Panc1 (cell line): ENCODE measurements at regions not wholly inside any gene's neighbourhood (a gene's known extent, or its start where the extent isn't known, plus 50 kb on each side); places are given as distances from the start of the nearest gene placed in this dataset.

Source experiments
- ATAC-seq: fragments of 200-7000 bp; cut with Tn5 transposase; 2 replicates; pipeline ENCODE4 v1.9.1; 2020; ENCODE audit warnings: mild to moderate bottlenecking, moderate library complexity
- BruUV-seq: library from RNA; stranded (reverse); fragments of 400-500 nt; replicated peaks from 2 replicates; lab custom pipeline; 2021; lab: Mats Ljungman, UMichigan
- CTCF ChIA-PET: fragments of 300-600 bp; sonication (Branson Sonifier 250); formaldehyde crosslinking; loops from one replicate; lab custom pipeline; 2022; ENCODE audit warnings: antibody characterized with exemption; lab: Charles Lee
- POLR2A ChIA-PET: fragments of 300-600 bp; sonication (Branson Sonifier 250); formaldehyde crosslinking; loops from one replicate; lab custom pipeline; 2022; ENCODE audit warnings: antibody characterized with exemption; lab: Charles Lee
- DNase-seq: peaks from one replicate; pipeline ENCODE4 v3.0.0-alpha.2; 2010; ENCODE audit warnings: low read depth, low spot score
- H3K27ac ChIP-seq: 2 replicates; pipeline ENCODE4 v1.5.1; 2011; ENCODE audit warnings: mild to moderate bottlenecking, low read length, inconsistent platforms
- H3K27me3 ChIP-seq: fragments of 200-500 bp; sonication (Bioruptor generic); 2 replicates; pipeline ENCODE4 v1.6.0; 2014; ENCODE audit warnings: low read length, inconsistent platforms; ENCODE audit not compliant: control insufficient read depth, insufficient read depth
- H3K36me3 ChIP-seq: fragments of 200-500 bp; sonication (Bioruptor generic); 2 replicates; pipeline ENCODE4 v1.5.1; 2014; ENCODE audit warnings: inconsistent platforms, mild to moderate bottlenecking, low read length, moderate library complexity; ENCODE audit not compliant: control insufficient read depth, insufficient read depth
- H3K4me1 ChIP-seq: 2 replicates; pipeline ENCODE4 v1.5.1; 2011; ENCODE audit warnings: inconsistent platforms, mild to moderate bottlenecking, low read length, moderate library complexity; ENCODE audit not compliant: control insufficient read depth, insufficient read depth
- H3K4me3 ChIP-seq, 2 experiments: 2 replicates each; pipeline ENCODE4 v1.5.1; 2011 to 2012; ENCODE audit warnings: low read depth in 2 of 2, low read length in 2 of 2, mild to moderate bottlenecking in 2 of 2, inconsistent platforms in 1 of 2, moderate library complexity in 1 of 2
- H3K9me3 ChIP-seq: fragments of 200-500 bp; sonication (Bioruptor generic); 2 replicates; pipeline ENCODE4 v1.5.1; 2014; ENCODE audit warnings: low read depth, mild to moderate bottlenecking, inconsistent platforms, low read length, moderate library complexity; ENCODE audit not compliant: control insufficient read depth, insufficient read depth
- POLR2AphosphoS5 ChIP-seq: IDR thresholded peaks from 2 replicates; pipeline ENCODE4 v1.6.1; 2012; ENCODE audit warnings: mild to moderate bottlenecking, low read depth, low read length, moderate library complexity
- SIN3A ChIP-seq: IDR thresholded peaks from 2 replicates; pipeline ENCODE4 v1.6.1; 2012; ENCODE audit warnings: low read depth, mild to moderate bottlenecking, low read length, moderate library complexity, borderline replicate concordance; ENCODE audit not compliant: insufficient read depth
- TCF7L2 ChIP-seq: IDR thresholded peaks from 2 replicates; pipeline ENCODE4 v1.6.1; 2011; ENCODE audit warnings: mild to moderate bottlenecking, low read depth, low read length, inconsistent platforms
- in situ Hi-C: cut with HindIII; loops from 2 replicates; pipeline ENCODE4 v1.10.0; 2016; ENCODE audit warnings: low sequenced_read_pairs, low pct_unique_long_range_greater_than_20kb
- intact Hi-C: fragments of 100-400 bp; cut with micrococcal nuclease; formaldehyde crosslinking; loops from one replicate; pipeline ENCODE4 v1.10.0; 2022; ENCODE audit not compliant: unreplicated experiment
- TF ChIP-seq, protein P1 (sequence below), 2 experiments: IDR thresholded peaks; 2 replicates each; pipeline ENCODE4 v1.6.1; 2011 to 2012; ENCODE audit warnings: low read depth in 2 of 2, control low read depth in 1 of 2, low read length in 1 of 2, mild to moderate bottlenecking in 1 of 2, moderate library complexity in 1 of 2; ENCODE audit not compliant: insufficient read depth in 1 of 2
- TF ChIP-seq, protein P2 (sequence below): fragments of 450-650 bp; IDR thresholded peaks from 2 replicates; pipeline ENCODE4 v1.5.1; 2017; ENCODE audit warnings: mild to moderate bottlenecking

DNA sequence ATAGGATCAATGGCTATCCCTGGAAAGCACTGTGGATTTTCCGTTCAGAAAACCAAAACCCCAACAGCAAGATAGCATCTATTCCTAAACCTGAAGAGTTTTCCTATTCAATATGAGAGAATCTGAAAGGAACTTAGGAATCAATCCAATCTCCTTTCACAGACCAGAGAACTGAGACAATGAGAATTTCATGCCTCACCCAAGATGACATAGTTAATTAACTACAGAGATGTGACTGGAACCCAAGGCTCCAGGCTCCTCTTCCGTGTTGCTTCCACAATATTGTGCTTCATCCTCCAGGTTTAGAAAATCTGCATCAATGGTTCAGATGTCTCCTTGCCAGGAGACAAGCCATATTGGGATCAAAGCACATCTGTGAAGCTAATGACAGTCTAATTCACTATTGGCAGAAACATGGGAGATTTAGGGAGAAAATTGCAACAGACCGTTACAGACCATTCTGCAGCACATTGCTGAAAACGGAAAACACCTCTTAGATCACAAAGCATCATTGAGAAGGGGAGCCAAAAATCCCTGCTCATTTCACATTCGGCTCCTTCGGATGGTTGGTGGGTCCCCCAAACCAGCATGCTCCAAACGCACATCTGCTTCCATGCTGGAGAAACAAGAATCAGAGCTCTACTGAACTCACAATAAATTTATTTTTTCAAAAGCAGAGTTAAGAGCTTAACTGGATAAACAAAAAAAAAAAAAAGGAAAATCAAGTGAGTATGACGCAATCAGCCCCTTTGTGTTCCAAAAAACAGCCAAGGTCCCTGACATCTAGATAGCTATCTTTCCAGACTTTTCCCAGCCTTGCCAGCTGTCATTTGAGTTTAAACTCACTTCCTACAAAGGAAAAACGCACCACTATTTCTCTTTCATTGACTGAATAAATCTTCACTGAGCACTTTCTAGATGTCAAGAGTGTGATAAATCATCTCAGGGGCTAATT is 290.3 kb downstream of the C1D start:
- intact Hi-C loops: no loop called here
- ATAC-seq (no peak), DNase-seq (no peak)
- Histone ChIP-seq H3K27ac (no peak overlapping the region), H3K4me3 (no peak overlapping the region), H3K27me3 (no peaks in the 10 kb centered on the region; the same call in 1 of the 2 replicates), H3K4me1 (no peaks in the 10 kb centered on the region), H3K36me3 (no peaks in the 10 kb centered on the region), H3K9me3 (no peaks in the 10 kb centered on the region)
- ChIA-PET CTCF (no interaction called here), POLR2A (no interaction called here)
- no TSS peak for BruUV-seq
- in situ Hi-C loops: no loop called here
- TF ChIP-seq SIN3A (no peak), POLR2AphosphoS5 (no peak), TCF7L2 (no peak)
- TF ChIP-seq, protein P1, sequence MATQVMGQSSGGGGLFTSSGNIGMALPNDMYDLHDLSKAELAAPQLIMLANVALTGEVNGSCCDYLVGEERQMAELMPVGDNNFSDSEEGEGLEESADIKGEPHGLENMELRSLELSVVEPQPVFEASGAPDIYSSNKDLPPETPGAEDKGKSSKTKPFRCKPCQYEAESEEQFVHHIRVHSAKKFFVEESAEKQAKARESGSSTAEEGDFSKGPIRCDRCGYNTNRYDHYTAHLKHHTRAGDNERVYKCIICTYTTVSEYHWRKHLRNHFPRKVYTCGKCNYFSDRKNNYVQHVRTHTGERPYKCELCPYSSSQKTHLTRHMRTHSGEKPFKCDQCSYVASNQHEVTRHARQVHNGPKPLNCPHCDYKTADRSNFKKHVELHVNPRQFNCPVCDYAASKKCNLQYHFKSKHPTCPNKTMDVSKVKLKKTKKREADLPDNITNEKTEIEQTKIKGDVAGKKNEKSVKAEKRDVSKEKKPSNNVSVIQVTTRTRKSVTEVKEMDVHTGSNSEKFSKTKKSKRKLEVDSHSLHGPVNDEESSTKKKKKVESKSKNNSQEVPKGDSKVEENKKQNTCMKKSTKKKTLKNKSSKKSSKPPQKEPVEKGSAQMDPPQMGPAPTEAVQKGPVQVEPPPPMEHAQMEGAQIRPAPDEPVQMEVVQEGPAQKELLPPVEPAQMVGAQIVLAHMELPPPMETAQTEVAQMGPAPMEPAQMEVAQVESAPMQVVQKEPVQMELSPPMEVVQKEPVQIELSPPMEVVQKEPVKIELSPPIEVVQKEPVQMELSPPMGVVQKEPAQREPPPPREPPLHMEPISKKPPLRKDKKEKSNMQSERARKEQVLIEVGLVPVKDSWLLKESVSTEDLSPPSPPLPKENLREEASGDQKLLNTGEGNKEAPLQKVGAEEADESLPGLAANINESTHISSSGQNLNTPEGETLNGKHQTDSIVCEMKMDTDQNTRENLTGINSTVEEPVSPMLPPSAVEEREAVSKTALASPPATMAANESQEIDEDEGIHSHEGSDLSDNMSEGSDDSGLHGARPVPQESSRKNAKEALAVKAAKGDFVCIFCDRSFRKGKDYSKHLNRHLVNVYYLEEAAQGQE (IDR thresholded peaks at IDR 0.05; ENCODE audit: insufficient read depth in 1 of 2, low read depth in 2 of 2, low read length in 1 of 2): no peak
- TF ChIP-seq, protein P2, sequence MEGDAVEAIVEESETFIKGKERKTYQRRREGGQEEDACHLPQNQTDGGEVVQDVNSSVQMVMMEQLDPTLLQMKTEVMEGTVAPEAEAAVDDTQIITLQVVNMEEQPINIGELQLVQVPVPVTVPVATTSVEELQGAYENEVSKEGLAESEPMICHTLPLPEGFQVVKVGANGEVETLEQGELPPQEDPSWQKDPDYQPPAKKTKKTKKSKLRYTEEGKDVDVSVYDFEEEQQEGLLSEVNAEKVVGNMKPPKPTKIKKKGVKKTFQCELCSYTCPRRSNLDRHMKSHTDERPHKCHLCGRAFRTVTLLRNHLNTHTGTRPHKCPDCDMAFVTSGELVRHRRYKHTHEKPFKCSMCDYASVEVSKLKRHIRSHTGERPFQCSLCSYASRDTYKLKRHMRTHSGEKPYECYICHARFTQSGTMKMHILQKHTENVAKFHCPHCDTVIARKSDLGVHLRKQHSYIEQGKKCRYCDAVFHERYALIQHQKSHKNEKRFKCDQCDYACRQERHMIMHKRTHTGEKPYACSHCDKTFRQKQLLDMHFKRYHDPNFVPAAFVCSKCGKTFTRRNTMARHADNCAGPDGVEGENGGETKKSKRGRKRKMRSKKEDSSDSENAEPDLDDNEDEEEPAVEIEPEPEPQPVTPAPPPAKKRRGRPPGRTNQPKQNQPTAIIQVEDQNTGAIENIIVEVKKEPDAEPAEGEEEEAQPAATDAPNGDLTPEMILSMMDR: no peak

DNA sequence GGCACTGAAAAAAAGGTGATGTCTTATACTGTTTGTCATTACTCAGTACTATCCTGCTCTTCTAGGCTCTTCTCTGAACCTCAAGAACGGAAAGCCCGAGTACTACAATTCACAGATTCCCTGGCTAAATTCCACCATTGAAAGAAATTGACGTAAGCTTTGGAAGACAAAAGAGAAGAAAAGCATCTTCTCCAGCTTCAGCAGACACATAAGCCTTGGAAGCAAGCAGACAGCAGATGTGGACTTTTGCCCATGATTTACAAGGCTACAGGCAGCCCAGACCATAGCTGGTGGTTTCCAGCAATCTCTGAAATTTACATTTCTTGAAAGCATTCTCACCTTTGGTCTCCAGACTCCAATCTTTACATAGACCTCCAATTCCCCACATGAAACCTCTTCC is 289.0 kb downstream of the C1D start:
- no TSS peak for BruUV-seq
- POLR2A ChIA-PET: no interaction called here
- no peaks in the 10 kb centered on the region for H3K9me3 ChIP-seq
- DNase-seq: no peak
- intact Hi-C loops: no loop called here
- no peaks in the 10 kb centered on the region for H3K4me1 ChIP-seq
- no peaks in the 10 kb centered on the region for H3K36me3 ChIP-seq
- no peak for TF ChIP-seq POLR2AphosphoS5
- no peak for TF ChIP-seq TCF7L2
- TF ChIP-seq, protein P2: no peak
- TF ChIP-seq SIN3A: no peak
- TF ChIP-seq, protein P1 (IDR thresholded peaks at IDR 0.05; ENCODE audit: insufficient read depth in 1 of 2, low read depth in 2 of 2, low read length in 1 of 2): no peak
- H3K27ac ChIP-seq: no peak overlapping the region
- in situ Hi-C loops: no loop called here
- CTCF ChIA-PET: no interaction called here
- no peak overlapping the region for H3K4me3 ChIP-seq
- H3K27me3 ChIP-seq: no peaks in the 10 kb centered on the region
- ATAC-seq: no peak
